ENCODE measurements at regions not wholly inside any gene's neighbourhood (a gene's known extent, or its start where the extent isn't known, plus 50 kb on each side); places are given as distances from the start of the nearest gene placed in this dataset.

DNA sequence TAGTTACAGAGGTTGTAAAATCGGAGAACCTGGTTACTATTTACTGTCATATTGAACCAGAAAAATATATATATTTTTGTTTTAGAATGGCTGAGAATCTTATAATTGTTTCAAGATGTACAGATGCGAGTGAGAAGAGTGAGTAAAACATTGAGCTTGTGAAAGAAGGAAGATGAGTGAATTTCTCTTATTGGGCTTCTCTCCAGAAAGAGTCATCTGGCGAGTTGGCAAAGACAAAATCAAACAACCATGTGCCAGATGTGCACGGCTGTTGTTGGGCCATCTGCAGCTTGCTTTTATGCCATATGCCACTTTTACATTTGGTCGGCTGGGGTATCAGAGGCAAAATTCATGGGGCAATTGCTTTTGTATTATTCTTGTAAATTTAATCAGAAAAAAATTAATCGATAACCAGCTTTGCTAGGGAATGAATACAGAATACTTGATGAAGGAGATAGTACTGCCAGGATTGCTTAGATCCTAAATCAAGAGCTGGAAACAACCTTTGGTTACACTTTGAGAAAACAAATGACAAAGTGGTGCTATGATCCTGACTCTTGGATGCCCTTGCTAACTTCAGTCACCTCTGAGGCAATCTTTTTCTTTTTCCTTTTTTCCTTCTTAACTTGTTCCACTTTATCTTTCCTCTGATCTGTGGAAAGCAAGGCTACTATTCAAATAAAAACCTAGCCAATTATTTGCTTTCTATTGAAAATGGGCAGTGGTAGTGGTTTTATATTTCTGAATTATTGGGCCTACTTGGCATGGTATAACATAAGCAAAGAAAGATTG, 97.1 kb upstream of the GRIK2 start:
- H4K91ac ChIP-seq (ENCODE audit: insufficient read length, low read depth, low read length), result no peak overlapping the region
- H3K27ac ChIP-seq (ENCODE audit: insufficient read length, low read depth, low read length), result no peak overlapping the region
- no peak overlapping the region for H3K4me3 Mint-ChIP-seq
- H3K14ac ChIP-seq (ENCODE audit: insufficient read depth, low read length), result no peak overlapping the region
- H3K56ac ChIP-seq (ENCODE audit: insufficient read length, low read depth, low read length), result no peak overlapping the region
- H3K9ac ChIP-seq (ENCODE audit: extremely low read depth, insufficient read length, low read length), result no peak overlapping the region
- H2AK5ac ChIP-seq (ENCODE audit: insufficient read length, low read length), result no peak overlapping the region
- no peaks in the 10 kb centered on the region for H3K27me3 Mint-ChIP-seq (ENCODE audit: low read depth)
- H3K4ac ChIP-seq (ENCODE audit: low read depth, low read length), result no peak overlapping the region
- H3K4me1 Mint-ChIP-seq, result peaks cover 0 to 5% of the 10 kb centered on the region in 2 experiments; a peak in 1 of 4 replicates
- H3K27me3 ChIP-seq (ENCODE audit: insufficient read depth, low read length), result no peaks in the 10 kb centered on the region
- no peak overlapping the region for H2BK20ac ChIP-seq (ENCODE audit: low read depth, low read length, poor library complexity, severe bottlenecking)
- H3K9me3 ChIP-seq (ENCODE audit: control insufficient read depth, low read depth, low read length), result no peaks in the 10 kb centered on the region
- no peak overlapping the region for H2BK120ac ChIP-seq (ENCODE audit: low read depth, low read length, poor library complexity, severe bottlenecking)
- H3K9me3 Mint-ChIP-seq, result peaks cover 20 to 22% of the 10 kb centered on the region in 2 experiments
- no peak overlapping the region for H4K8ac ChIP-seq (replicated peaks; ENCODE audit: insufficient read length, low read depth, low read length)
- no peaks in the 10 kb centered on the region for H3K79me2 ChIP-seq (ENCODE audit: insufficient read depth, low read length)
- H3K27ac Mint-ChIP-seq, result no peak overlapping the region
- H3K18ac ChIP-seq (ENCODE audit: insufficient read length, low read depth, low read length), result no peak overlapping the region
- no peaks in the 10 kb centered on the region for H3K79me1 ChIP-seq (ENCODE audit: insufficient read depth, low read depth, low read length, poor library complexity, severe bottlenecking)
- H2BK15ac ChIP-seq (ENCODE audit: low read depth, low read length), result no peak overlapping the region
- no peak overlapping the region for H2BK5ac ChIP-seq (ENCODE audit: insufficient read length, low read length)
- no peak overlapping the region for H3K4me2 ChIP-seq (ENCODE audit: insufficient read depth, insufficient read length, low read length)
- no peak overlapping the region for H2BK12ac ChIP-seq (ENCODE audit: insufficient read length, low read depth, low read length)
- WGBS (ENCODE audit: extremely low coverage, insufficient read length, low lambda C conversion rate), result no CpG with 5 or more reads among the region's 6 CpGs
- no peak for DNase-seq
- H3T11ph ChIP-seq (ENCODE audit: low read length), result no peak overlapping the region
- peaks cover 8 to 27% (median 18%) of the 10 kb centered on the region in 3 experiments for H3K36me3 Mint-ChIP-seq (ENCODE audit: insufficient read depth in 1 of 3, low read depth in 3 of 3)
- H4K5ac ChIP-seq (ENCODE audit: insufficient read length, low read depth, low read length), result no peak overlapping the region
- no peaks in the 10 kb centered on the region for H3K23me2 ChIP-seq (ENCODE audit: insufficient read length, low read depth, low read length, poor library complexity, severe bottlenecking)
- H4K20me1 ChIP-seq (ENCODE audit: control insufficient read depth, insufficient read depth, insufficient read length), result no peaks in the 10 kb centered on the region
- no peak overlapping the region for H3K23ac ChIP-seq (ENCODE audit: insufficient read length, low read depth, low read length)
- no peak for TF ChIP-seq CTCF (conservative IDR thresholded peaks at IDR 0.05)
- H3K4me1 ChIP-seq (ENCODE audit: insufficient read depth, low read length), result no peaks in the 10 kb centered on the region
- H2AFZ ChIP-seq (ENCODE audit: low read length), result no peak overlapping the region

Data from H9 (cell line).